ENCODE measurements at regions not wholly inside any gene's neighbourhood (a gene's known extent, or its start where the extent isn't known, plus 50 kb on each side); places are given as distances from the start of the nearest gene placed in this dataset.

DNA sequence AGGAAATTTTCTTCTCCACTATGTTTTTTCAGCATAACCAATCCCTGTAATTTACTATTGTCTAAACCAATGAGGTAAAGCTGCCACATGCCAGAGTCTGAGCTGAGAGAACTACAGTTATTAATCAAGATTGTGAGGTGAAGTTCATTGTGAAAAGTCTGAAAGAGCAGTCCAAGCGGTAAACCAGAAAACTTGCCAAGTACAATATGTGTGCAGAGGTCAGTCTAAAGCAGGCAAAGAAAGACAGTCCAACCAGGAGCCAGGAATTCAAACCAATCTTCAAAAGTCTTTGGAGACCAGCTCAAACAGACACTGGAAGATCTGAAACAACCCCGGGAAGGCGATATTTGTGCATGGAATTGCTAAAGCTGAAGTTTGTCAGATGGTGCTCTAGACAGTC lies 229.1 kb upstream of the POU3F4 start:
- TF ChIP-seq JUND (IDR thresholded peaks at IDR 0.05) (no peak), GABPA (IDR thresholded peaks at IDR 0.05 in 1 of 2, conservative IDR thresholded peaks at IDR 0.05 in 1 of 2) (no peak), TAF1 (conservative IDR thresholded peaks at IDR 0.05) (no peak), SP1 (IDR thresholded peaks at IDR 0.05) (no peak), RAD21 (IDR thresholded peaks at IDR 0.05) (no peak), RXRA (IDR thresholded peaks at IDR 0.05) (no peak), FOXA1 (IDR thresholded peaks at IDR 0.05) (no peak)
- TF ChIP-seq, protein P1, sequence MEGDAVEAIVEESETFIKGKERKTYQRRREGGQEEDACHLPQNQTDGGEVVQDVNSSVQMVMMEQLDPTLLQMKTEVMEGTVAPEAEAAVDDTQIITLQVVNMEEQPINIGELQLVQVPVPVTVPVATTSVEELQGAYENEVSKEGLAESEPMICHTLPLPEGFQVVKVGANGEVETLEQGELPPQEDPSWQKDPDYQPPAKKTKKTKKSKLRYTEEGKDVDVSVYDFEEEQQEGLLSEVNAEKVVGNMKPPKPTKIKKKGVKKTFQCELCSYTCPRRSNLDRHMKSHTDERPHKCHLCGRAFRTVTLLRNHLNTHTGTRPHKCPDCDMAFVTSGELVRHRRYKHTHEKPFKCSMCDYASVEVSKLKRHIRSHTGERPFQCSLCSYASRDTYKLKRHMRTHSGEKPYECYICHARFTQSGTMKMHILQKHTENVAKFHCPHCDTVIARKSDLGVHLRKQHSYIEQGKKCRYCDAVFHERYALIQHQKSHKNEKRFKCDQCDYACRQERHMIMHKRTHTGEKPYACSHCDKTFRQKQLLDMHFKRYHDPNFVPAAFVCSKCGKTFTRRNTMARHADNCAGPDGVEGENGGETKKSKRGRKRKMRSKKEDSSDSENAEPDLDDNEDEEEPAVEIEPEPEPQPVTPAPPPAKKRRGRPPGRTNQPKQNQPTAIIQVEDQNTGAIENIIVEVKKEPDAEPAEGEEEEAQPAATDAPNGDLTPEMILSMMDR (IDR thresholded peaks at IDR 0.05; ENCODE audit: low read depth, low read length, missing input control) = no peak
- TF ChIP-seq, protein P2, sequence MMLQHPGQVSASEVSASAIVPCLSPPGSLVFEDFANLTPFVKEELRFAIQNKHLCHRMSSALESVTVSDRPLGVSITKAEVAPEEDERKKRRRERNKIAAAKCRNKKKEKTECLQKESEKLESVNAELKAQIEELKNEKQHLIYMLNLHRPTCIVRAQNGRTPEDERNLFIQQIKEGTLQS (IDR thresholded peaks at IDR 0.05) = no peak
- TF ChIP-seq, protein P3, sequence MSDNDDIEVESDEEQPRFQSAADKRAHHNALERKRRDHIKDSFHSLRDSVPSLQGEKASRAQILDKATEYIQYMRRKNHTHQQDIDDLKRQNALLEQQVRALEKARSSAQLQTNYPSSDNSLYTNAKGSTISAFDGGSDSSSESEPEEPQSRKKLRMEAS (IDR thresholded peaks at IDR 0.05) = no peak
- TF ChIP-seq, protein P4, sequence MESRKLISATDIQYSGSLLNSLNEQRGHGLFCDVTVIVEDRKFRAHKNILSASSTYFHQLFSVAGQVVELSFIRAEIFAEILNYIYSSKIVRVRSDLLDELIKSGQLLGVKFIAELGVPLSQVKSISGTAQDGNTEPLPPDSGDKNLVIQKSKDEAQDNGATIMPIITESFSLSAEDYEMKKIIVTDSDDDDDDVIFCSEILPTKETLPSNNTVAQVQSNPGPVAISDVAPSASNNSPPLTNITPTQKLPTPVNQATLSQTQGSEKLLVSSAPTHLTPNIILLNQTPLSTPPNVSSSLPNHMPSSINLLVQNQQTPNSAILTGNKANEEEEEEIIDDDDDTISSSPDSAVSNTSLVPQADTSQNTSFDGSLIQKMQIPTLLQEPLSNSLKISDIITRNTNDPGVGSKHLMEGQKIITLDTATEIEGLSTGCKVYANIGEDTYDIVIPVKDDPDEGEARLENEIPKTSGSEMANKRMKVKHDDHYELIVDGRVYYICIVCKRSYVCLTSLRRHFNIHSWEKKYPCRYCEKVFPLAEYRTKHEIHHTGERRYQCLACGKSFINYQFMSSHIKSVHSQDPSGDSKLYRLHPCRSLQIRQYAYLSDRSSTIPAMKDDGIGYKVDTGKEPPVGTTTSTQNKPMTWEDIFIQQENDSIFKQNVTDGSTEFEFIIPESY (IDR thresholded peaks at IDR 0.05) = no peak

Data from liver (tissue), 3 donors.